ENCODE measurements at regions not wholly inside any gene's neighbourhood (a gene's known extent, or its start where the extent isn't known, plus 50 kb on each side); places are given as distances from the start of the nearest gene placed in this dataset.
"Not testable (repeated sequence)": the region's sequence is repeated elsewhere in the genome, so short reads cannot be mapped to it uniquely, and the experiment has no call there.

DNA sequence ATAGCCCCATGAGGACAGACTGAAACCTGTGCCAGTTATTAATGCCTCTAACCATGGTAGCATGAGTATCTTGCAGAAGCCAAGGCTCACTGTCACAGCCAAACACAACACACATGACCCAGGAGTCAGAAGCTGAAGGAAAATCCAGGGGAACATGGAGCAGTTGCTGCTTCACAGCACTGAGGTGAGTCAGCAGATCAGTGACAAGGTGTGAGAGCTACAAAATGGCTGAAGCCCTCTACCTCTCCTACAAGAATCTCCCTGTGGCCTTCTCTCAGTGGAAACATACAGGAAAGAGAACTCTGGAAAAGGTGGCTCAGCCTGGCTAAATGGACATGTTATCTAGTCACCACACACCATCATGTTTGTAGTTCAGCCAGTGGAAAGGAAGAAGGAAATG lies 93.5 kb downstream of the NAB1 start:
- DNase-seq: no peak

DNA sequence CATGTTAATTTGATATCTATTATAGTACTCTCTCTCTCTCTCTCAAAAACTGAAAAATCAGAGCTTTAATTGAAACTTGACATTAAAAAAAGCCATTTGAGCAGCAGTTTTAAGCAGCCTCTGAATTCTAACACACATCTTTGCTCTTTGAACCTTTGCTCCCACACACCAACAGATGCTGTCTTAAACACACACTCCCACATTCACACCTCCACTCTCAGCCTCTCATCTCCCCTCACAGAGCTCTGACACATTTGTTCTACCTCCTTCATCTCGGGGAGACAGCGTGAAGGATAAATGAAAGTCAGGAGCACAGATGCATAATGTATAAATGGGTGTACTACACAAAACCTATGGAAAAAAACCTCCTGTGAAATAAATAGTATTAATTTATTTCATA lies 95.2 kb downstream of the NAB1 start:
- no peak for DNase-seq

DNA sequence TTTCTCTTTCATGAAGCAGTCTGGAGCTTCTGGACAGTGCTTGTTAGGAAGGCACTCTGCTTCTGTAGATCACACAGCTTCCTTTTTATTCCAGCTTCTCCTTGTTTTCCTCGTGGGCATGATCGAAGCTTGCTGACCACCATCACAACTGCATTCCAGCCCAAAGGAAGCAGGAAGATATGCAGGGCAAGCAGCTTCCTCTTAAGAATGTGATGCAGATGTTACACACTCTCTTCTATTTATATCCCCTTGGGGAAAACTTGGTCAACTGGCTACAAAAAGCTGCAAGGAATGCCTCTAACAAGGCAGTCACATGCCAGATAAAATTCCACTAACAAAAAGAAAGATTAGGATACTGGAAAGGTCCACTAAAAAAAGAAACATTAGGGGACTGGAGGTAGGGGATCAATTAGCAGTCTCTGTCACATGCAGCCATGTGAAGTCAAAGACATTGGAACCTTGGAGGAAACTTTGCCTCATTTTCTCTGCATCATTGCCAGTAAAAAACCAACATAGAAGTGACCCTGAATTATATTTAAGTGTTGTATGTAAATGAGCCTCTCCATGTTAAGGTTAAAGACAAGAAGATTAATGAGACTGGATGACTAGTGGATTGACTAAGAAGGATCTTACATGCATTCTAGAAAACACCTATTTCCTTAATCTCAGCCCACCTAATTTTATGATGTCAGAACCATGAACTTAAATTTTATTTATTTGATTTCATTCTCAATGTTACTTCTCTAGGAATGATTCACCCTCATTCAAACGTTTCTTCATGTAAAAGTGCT lies 98.3 kb downstream of the NAB1 start:
- no peak for DNase-seq

DNA sequence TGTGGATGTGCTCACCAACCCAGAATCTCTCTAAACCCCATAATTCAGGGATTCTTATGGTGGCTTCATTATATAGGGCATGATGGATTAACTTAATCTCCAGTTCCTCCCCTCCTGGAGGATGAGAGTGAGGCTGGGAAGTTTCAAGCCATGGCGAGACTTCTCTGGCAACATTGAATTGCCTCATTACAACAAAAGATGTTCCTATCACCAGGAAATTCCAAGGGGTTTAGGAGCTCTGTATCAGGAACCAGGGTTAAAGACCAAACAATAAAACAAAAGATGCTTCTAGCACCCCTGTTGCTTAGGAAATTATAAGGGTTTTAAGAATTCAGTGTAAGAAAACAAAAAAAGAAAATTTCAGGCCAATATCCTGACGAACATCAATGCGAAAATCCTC lies 100.1 kb downstream of the NAB1 start:
- DNase-seq: no peak

DNA sequence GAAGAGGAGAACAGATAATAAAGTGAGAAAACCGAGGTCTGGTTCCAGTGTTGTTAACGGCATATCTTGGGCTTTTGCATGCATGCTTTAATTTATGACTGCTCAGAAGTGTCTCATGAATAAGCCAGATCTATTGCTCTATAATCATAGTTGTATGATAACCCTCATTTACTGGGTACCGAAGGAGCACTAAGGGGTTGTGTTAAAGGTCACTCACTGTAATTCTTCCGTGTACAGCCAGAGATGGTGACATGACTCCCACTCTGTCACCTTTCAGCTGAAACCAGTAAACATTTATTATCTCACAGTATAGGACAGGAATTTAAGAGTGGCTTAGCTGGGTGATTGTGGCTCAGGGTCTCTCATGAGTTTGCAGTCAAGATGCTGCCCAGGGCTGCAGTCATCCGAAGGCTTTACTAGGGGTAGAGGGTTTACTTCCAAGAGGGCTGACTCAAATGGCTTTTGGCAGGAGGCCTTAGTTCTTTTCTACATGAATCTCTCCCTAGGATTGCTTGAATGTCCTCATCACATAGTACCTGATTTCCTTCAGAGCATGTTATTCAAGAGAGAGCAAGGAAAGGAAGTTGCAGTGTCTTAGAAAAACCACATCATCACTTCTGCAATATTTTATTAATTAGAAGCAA lies 107.0 kb downstream of the NAB1 start:
- DNase-seq: no peak

DNA sequence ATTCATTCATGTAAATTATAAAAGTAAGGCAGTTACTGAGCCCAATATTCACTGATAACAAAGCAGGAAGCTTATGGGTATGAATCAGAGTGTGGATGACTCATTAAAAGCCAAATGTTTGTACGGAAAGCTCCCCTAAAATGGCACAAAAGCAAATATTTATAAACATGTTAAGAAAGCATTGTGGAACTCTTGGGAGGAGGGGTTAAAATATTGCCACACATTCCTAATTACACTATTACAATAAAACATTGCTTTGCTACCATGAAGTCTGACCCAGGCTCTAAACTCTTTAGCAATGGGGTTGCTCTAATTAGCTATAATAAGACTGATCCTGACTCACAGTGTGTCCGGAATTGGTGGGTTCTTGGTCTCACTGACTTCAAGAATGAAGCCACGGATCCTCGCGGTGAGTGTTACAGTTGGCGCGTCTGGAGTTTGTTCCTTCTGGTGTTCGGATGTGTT lies 110.9 kb downstream of the NAB1 start:
- DNase-seq: no peak

DNA sequence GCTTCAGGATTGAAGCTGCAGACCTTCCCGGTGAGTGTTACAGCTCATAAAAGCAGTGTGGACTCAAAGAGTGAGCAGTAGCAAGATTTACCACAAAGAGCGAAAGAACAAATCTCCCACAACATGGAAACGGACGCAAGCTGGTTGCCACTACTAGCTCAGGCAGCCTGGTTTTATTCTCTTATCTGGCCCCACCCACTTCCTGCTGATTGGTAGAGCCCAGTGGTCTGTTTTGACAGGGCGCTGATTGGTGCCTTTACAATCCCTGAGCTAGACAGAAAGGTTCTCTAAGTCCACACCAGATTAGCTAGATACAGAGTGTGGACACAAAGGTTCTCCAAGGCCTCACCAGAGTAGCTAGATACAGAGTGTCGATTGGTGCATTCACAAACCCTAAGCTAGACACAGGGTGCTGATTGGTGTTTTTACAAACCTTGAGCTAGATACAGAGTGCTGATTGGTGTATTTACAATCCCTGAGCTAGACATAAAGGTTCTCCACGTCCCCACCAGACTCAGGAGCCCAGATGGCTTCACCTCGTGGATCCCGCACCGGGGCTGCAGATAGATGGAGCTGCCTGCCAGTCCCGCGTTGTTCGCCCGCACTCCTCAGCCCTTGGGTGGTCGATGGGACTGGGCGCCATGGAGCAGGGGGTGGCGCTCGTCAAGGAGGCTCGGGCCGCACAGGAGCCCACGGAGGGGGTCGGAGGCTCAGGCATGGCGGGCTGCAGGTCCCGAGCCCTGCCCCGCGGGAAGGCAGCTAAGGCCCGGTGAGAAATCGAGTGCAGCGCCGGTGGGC lies 111.7 kb downstream of the NAB1 start:
- not testable (repeated sequence) for DNase-seq

DNA sequence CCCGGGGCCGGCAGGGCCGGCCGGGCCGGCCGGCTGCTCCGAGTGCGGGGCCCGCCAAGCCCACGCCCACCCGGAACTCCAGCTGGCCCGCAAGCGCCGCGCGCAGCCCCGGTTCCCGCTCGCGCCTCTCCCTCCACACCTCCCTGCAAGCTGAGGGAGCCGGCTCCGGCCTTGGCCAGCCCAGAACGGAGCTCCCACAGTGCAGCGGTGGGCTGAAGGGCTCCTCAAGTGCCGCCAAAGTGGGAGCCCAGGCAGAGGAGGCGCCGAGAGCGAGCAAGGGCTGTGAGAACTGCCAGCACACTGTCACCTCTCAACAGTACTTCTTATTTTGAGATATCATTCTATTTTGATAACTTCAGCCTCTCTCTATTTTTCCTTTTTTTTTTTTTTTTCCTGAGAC lies 112.3 kb downstream of the NAB1 start:
- not testable (repeated sequence) for DNase-seq

DNA sequence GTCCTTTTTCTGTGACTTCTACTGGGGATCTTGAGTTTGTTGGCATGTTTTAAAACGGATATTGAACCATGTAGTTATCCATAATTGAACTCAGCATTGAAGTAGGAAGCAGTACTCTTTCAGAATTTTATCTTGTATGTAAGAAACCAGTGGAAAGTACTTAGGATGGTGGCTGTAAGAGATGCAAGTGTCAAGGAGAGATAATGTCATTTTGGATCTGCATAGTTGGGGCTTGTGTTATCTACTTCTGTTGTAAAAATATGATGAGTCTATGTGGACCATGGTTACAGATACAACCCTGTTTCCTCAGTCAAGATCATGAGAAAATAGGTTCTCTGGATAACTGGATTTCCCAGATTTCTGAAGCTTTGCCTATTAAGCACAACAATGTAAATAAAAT lies 113.7 kb downstream of the NAB1 start:
- no peak for DNase-seq

DNA sequence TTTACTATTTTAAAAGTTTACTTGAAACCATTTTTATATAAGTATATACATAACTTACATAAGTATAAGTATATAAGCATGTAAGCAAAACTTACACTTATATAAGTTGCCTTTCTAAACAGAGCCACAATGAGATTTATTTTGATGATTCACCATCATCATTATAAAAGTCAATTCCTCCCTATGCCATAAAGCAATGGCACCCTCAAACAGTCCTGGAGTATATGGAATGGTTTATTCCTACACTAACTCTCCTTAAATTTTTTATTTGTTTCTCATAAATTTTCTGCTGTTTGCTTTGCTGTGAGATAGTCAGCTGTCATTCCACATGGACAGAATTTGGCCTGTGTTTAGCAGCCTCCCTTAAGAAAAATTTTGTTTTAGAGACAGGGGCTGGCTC lies 114.2 kb downstream of the NAB1 start:
- no peak for DNase-seq

DNA sequence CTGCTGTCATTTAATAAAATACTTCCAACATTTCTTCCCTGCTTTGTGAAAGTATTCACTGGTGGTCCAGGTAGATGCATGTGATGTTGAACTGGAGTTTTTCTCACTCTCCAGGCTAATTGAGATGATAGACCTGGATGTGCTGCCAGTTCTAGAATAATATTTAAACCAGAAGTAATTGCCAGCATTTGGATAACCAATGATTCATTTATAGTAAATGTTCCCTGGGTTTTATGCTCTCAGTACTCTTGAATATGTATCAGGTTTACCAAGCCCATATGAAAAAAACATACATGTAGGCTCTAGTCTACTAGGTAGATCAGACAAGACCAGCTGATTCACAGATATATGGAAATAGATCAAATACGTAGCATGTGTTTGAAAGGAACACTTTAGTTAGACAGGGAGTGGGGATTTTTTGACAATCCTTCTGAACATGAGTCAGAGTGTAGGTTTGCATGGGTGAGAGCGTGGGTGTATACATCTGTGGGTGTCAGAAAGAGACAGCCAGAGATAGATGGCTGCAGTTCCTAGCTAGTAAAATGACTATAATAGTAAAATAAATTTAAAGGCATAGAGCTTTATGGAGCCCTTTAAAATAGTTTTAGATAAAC lies 115.1 kb downstream of the NAB1 start:
- no peak for DNase-seq

DNA sequence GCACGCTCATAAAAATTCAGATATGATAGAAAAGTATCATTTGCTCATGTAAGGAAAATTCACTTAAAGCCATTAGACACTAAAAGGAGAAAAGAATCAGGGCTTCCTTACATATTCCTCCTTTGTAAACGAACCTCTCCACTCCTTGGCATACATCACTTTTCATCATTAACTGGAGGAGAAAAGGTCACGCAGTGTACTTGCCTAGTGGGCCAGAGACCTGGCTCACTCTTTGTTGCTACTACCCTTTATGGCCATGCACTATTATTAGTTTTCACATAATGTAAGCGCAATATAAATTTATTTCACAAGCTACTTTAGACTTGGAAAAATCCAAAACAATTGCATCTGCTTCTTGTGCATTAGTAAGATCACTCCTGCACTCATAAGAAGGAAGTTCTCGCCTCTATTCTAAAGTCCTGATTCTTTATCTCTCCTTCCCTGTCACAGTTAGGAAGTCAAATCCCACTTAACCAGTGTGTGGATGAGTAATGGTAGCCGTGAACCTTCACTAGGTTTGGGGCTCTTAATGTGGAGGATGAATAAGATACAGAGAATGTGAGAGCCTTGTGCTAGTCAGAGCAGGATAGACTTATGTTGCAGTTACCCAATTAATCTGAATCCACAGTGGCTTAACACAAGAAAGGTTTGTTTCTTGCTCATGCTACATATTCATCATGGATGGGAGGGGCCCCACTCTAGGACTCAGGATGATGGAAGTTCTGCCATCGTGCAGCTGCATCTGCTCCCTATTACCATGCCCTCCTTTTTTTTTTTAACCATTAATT lies 115.0 kb upstream of the GLS start:
- DNase-seq: no peak

DNA sequence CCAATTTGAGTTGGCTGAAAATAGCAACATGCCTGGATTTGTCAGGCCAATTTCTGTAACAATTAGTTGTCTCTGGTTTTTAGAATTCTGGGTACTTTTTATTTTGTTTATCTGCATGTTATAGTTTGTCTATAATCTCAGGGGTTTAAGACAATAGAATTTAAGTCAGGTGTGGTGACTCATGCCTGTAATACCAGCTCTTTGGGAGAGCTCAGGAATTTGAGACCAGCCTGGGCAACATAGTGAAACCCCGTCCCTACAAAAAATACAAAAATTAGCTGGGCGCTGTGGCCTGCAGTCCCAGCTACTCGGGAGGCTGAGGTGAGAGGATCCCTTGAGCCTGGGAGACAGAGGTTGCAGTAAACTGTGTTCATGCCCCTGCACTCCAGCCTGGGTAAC lies 114.4 kb upstream of the GLS start:
- DNase-seq: no peak

DNA sequence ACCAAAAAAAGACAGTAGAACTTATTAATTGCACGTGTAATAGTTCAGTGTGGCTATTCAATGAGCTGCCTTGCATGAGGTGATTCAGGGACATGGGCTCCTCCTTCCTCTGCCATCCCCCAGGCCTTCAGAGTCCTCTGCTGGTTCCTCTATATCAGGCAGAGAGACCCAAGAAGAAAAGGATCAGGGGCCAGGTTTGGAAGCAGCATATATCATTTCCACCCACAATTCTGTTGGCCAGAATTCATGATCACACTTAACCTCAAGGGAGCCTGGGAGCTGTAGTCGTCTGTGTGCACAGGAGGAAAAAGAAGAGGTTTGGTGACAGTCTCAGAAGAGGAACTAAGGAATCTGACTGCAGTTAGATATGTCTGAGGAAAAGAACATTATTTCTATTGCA lies 114.0 kb upstream of the GLS start:
- no peak for DNase-seq

DNA sequence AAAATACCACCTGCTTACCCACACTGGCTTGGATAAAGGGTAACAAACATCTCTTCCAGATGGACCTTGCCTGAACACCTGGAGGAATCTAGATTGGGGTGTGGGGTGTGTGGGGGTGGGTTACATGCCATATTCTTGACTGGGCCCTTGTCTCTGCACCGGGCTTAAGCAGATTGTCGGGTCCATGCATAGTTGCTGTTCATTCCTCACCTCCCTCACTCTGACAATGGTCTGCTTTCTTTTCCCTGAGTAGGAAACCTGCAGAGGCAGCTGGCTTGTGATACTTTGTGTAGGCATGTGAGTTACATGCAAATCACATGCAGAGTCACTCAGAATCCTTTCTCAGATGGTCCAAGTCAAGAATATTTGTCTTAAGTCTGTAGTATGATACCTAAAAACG lies 112.8 kb upstream of the GLS start:
- DNase-seq: no peak

DNA sequence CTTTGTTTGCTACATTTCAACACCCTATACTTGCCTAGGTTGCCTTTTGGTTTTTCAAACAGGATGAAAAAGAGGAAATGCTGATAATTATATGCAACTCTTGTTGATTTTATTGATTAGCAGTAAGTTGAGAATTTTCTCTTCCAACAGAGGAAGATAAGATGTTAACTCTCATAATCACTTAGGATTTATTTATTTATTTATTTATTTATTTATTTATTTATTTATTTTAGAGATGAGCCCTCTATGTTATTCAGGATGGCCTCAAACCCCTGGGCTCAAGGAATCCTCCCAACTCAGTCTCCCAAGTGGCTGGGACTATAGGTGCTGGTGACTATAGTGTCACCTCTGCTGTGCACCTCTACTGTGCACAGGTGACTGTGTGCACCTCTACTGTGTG lies 111.4 kb upstream of the GLS start:
- no peak for DNase-seq

DNA sequence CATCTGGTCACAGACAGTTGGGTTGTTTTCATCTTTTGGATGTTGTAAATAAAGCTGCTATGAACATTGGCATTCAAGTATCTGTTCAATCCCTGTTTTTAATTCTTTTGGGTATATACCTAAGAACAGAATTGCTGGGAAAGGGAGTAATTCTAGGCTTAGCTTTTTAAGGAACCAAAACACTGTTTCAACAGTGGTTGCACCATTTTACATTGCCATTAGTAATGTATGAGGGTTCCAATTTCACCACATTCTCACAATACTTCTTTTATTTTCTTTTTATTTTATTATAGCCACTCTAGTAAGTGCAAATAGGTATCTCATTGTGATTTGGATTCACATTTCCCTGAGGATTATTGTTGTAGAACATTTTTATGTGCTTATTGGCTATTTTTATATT lies 108.9 kb upstream of the GLS start:
- DNase-seq: no peak

DNA sequence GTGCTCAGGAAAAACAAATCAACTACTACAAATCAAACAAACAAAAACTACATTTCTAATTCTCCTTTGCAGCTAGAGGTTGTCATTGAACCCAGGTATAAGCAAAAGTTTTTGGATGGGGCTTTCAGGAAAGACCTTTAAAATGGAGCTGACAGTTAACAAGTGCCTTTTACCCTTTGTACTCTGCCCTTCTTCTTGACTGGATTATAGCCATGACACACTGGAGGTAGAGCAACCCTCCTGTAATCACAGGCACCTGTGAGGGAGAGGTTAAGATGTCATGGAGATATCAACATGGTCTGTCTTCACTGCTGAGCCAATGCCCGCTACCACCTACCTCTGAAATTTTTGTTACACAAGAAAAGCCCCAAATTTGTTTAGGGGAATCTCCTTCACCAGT lies 100.0 kb upstream of the GLS start:
- no peak for DNase-seq

DNA sequence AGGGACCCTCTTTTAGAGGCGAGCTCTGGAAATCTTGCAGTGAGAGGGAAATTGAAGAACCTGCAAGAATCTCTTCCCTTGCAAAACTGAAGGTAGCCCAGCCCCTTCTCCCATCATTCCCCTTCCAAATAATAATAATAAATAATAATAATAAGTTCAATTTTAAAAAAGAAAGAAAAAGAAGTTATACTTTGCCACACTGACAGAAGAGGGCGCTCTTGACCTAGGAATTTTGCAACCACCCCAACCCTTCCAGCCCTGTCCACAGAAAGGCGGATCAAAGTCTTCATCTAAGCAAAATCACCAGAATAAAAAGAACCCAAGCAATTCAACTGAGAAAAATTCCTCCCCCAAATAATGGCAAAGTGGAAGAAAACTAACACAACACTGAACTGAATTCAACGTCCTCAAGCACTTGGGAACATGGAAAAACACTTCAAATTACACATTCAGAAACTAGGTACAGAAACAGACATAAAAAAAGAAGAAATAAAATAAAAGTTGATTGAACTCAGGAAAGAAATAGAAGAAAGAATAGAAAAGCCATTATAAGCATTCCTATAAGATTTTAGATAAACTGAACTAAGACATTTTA lies 98.9 kb upstream of the GLS start:
- no peak for DNase-seq

DNA sequence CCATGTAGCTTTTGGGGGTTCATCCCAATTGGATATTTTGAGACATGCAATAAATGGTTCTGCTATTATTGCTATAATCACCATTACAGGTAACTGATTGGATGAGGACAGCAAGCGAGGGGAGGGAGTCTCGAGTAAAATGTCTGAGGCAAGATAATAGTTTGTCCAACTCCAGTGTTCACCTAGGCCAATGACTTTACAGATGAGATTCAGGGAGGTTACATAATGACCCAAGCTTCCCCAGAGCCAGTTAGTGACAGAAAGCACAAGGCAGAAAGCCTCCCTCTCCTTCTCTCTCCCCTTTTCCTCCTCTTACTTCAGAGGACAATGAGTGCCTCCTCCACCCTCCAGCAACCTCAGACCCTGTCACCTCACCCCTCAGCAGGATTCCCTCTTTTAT lies 98.4 kb upstream of the GLS start:
- no peak for DNase-seq

DNA sequence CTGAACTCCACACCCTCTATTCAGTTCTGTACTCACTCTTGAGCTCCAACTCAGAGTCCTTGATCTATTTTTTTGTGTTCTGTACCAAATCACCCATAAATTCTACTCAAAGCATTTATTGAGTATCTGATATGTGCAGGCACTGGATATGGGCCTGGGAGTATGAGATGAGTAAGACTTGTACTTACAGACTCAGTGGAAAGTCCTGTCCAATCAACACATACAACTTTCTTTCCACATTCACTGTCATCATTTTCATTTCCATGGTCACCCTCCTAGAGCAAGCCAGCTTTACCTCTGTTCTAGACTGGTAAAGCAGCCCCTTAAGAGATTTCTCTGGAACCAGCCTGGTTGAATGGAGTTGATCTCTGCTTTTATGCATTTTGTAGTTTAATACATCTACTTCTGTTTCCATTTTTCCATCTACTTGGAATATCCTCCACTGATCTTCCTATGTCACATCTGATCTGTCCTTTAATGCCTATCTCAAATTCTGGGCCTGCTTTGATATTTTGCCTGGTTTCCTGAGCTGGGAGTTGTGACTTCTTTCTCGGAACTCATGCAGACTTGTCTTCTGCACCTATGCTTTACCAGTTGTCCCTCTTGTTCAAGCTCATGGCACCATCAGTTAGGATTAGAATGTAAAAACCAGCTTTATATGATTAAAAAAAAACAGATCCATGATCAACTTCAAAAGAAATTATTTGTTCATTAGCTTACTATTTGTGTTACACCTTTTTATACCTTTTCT lies 96.9 kb upstream of the GLS start:
- DNase-seq: no peak
